IgD-negative memory B cell (primary cell): ENCODE measurements at regions not wholly inside any gene's neighbourhood (a gene's known extent, or its start where the extent isn't known, plus 50 kb on each side); places are given as distances from the start of the nearest gene placed in this dataset.

ENCODE experiments used
- H3K27ac Mint-ChIP-seq, 3 donors: one replicate each; pipeline ENCODE4 v1.8.0; 2020 to 2022; ENCODE audit warnings: mild to moderate bottlenecking in 3 of 3, mixed read lengths in 3 of 3, moderate library complexity in 1 of 3
- H3K27me3 Mint-ChIP-seq: one replicate; pipeline ENCODE4 v1.8.0; 2021; ENCODE audit warnings: mixed read lengths
- H3K36me3 Mint-ChIP-seq: one replicate; pipeline ENCODE4 v1.8.0; 2020; ENCODE audit warnings: mild to moderate bottlenecking, mixed read lengths
- H3K4me1 Mint-ChIP-seq, 3 donors: one replicate each; pipeline ENCODE4 v1.8.0; 2020 to 2022; ENCODE audit warnings: mixed read lengths in 3 of 3, mild to moderate bottlenecking in 1 of 3
- H3K4me3 Mint-ChIP-seq, 4 donors: one replicate each; pipeline ENCODE4 v1.8.0; 2020 to 2022; ENCODE audit warnings: mild to moderate bottlenecking in 4 of 4, mixed read lengths in 4 of 4, moderate library complexity in 3 of 4
- H3K9me3 Mint-ChIP-seq, 3 donors: one replicate each; pipeline ENCODE4 v1.8.0; 2020 to 2021; ENCODE audit warnings: mixed read lengths in 3 of 3, mild to moderate bottlenecking in 1 of 3

DNA sequence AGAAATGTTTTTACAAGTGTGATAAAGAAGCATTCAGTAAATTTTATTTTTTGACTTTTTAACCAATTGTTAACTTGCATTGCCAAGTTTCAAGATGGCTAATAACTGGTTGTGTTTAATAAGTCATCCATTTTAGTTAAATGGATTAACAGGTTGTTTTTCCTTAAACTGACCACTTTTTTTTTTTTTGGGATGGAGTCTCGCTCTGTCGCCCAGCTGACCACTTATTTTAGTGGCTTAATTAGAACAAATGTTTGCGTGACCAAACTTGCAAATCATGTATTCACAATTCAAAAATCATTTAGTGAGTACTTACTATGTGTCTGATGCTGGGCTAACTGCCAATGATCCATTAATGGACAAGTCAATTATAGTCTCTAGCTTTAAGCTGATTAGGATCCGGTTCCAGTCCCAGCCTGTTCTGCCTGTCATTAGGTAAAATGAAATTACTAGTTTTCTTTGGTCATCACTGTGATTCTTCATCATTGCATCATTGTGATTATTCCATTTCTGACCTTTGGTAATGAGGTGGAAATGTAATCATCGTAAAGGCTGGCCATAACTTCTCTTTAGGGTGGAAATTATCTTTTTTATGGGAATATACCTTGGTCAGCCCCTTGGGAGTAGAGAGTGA is 729.2 kb upstream of the MARCKS start:
- no peak overlapping the region for H3K27ac Mint-ChIP-seq
- H3K4me3 Mint-ChIP-seq = no peak overlapping the region
- no peaks in the 10 kb centered on the region for H3K9me3 Mint-ChIP-seq

DNA sequence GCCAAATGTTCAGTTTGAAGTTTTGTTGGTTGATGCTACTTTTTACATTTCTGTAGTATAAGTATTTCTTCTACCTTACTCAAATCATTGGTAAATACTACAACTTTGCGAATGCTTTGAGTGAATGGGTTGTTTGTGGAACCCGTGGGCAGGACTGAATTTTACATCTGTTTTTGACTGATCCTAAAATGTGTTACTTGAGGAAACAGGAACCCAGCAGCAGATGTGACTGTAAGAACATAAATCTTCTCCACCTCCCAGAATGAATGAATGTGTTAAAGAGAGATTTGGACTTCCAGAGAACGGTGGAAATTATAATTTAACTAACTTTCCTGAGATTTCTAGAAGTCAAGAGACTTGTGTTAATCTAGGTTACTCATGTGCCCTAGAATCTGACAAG is 728.5 kb upstream of the MARCKS start:
- H3K4me1 Mint-ChIP-seq = no peaks in the 10 kb centered on the region
- H3K27ac Mint-ChIP-seq = no peak overlapping the region
- H3K9me3 Mint-ChIP-seq = no peaks in the 10 kb centered on the region
- H3K36me3 Mint-ChIP-seq = no peaks in the 10 kb centered on the region
- H3K4me3 Mint-ChIP-seq = no peak overlapping the region
- H3K27me3 Mint-ChIP-seq = no peaks in the 10 kb centered on the region

More for the DNA sequence above, 729.2 kb upstream of the MARCKS start:
- Mint-ChIP-seq H3K27me3 (no peaks in the 10 kb centered on the region), H3K36me3 (no peaks in the 10 kb centered on the region), H3K4me1 (no peaks in the 10 kb centered on the region)

DNA sequence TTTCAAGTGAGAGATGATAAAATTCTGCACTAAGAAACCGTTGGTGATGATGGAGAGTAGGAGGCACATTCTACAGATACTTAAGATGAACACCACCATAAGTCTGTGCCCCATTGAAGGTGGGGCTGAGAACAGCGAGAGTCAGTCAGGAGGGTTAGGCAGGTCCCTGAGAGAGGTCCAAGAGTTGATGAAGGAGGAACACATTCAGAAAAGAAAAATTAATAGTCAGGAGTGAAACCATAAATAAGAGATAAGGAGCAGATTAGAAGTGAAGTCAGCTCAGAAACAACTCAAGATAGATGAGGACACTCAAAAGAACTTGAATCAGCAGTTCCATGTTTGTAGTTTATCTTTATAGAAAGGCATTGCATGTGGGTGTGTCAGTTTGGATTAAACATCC is 727.2 kb upstream of the MARCKS start:
- no peaks in the 10 kb centered on the region for H3K9me3 Mint-ChIP-seq
- H3K4me3 Mint-ChIP-seq = no peak overlapping the region
- no peaks in the 10 kb centered on the region for H3K4me1 Mint-ChIP-seq
- no peaks in the 10 kb centered on the region for H3K36me3 Mint-ChIP-seq
- H3K27me3 Mint-ChIP-seq = no peaks in the 10 kb centered on the region
- H3K27ac Mint-ChIP-seq = no peak overlapping the region

DNA sequence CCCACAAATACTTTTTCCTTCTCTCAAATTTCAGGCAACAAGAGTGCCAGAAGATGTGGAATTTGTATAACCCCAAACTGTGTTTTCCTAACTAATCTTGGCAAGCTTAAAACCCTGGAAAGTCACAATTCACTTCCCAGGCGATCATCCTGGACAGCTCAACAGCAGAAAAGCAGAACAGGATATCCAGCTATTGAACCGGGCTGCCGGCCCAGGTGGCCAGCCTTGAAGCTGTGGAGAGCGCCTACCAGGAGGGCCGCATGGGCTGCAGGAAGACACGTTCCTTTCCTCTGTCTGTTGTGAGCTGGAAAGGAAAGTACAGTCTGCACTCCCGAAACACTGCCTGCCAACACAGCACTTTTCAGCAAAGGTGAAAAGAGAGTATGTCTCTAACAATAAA is 719.7 kb upstream of the MARCKS start:
- no peak overlapping the region for H3K27ac Mint-ChIP-seq
- H3K36me3 Mint-ChIP-seq = no peaks in the 10 kb centered on the region
- H3K4me1 Mint-ChIP-seq = no peaks in the 10 kb centered on the region
- H3K27me3 Mint-ChIP-seq = no peaks in the 10 kb centered on the region
- no peak overlapping the region for H3K4me3 Mint-ChIP-seq
- H3K9me3 Mint-ChIP-seq = no peaks in the 10 kb centered on the region

DNA sequence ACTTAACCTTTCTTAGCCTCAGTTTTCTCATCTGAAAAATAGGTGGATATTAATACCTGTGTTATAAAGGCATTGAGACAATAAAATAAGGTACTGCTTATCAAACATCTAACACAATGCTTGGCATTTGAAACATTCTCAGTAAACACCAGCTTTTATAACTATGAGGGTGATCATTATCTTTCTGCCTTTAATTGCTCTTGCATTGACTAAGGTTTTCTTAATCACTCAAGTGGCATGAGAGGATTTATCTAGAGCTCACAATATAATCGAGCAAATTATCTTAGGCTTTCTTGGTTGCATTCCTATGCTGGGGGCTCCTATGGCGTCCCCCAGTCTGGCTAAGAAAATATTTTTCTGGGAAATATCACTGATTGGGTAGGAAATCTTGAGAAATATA is 716.4 kb upstream of the MARCKS start:
- no peaks in the 10 kb centered on the region for H3K4me1 Mint-ChIP-seq
- H3K9me3 Mint-ChIP-seq = no peaks in the 10 kb centered on the region
- H3K36me3 Mint-ChIP-seq = no peaks in the 10 kb centered on the region
- H3K27me3 Mint-ChIP-seq = peaks cover 2% of the 10 kb centered on the region
- no peak overlapping the region for H3K4me3 Mint-ChIP-seq
- no peak overlapping the region for H3K27ac Mint-ChIP-seq

DNA sequence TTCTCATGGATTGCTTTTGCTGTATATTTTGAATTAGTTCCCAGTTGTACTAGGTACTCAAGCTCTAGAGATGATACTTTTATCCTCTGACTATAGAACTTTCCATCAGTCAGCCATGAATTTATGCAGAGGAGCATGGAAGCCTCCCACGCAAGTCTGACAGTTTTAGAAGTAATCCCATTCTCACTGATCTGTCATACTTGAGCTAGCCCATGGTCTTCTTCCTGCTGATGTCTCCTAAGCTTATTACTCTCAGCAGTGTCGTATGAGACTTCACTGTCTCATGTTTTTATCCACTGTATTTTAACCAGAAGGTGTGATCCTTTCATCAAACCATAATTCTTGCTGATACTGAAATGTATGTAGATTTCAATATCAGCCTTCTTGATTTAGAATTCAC is 715.2 kb upstream of the MARCKS start:
- no peak overlapping the region for H3K4me3 Mint-ChIP-seq
- H3K4me1 Mint-ChIP-seq = no peaks in the 10 kb centered on the region
- H3K27ac Mint-ChIP-seq = no peak overlapping the region
- H3K27me3 Mint-ChIP-seq = peaks cover 2% of the 10 kb centered on the region
- H3K9me3 Mint-ChIP-seq = no peaks in the 10 kb centered on the region
- H3K36me3 Mint-ChIP-seq = no peaks in the 10 kb centered on the region

DNA sequence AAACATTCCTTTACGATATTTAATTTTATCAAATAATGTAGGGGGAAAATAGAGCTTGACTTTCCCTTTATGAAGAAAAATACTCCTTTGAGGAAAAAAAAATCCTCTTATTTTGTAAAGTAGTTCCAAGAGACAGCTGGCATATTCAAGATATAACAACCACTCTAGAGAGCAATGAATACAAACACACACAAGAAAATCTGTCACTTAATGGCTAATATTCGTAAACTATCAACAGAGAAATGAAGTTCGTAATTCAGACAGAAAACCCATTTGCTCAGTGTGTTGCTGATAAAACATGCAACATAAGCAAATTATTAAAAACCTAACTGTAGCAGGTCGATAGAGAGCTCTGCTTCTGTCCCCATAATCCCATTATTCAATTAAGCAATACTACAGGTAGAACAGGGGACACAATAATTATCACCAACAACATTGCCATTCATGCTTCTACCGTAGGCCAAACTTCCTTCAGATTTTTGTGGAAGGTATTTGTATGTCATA is 714.4 kb upstream of the MARCKS start:
- H3K27me3 Mint-ChIP-seq = peaks cover 2% of the 10 kb centered on the region

DNA sequence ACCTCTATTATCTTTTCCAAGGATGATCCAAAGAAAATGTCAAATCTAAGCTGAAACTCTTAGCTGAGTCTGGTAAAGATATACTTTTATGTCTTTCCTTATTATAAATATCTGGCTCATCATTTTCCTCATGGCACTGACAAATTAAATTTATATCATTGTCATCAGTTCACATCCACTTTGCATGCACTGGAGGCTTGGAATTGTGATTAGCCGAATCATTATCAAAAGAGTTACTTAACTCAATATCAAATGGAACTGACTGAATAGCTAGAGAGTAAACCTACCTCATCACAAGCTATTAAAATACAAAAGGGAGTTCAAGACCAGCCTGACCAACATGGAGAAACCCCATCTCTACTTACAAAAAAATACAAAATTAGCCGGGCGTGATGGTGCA is 713.9 kb upstream of the MARCKS start:
- Mint-ChIP-seq H3K27me3 (peaks cover 2% of the 10 kb centered on the region), H3K27ac (no peak overlapping the region), H3K4me3 (no peak overlapping the region), H3K4me1 (no peaks in the 10 kb centered on the region), H3K36me3 (no peaks in the 10 kb centered on the region), H3K9me3 (no peaks in the 10 kb centered on the region)

More for the DNA sequence above, 714.4 kb upstream of the MARCKS start:
- Mint-ChIP-seq H3K9me3 (no peaks in the 10 kb centered on the region), H3K27ac (no peak overlapping the region), H3K36me3 (no peaks in the 10 kb centered on the region), H3K4me3 (no peak overlapping the region), H3K4me1 (no peaks in the 10 kb centered on the region)

DNA sequence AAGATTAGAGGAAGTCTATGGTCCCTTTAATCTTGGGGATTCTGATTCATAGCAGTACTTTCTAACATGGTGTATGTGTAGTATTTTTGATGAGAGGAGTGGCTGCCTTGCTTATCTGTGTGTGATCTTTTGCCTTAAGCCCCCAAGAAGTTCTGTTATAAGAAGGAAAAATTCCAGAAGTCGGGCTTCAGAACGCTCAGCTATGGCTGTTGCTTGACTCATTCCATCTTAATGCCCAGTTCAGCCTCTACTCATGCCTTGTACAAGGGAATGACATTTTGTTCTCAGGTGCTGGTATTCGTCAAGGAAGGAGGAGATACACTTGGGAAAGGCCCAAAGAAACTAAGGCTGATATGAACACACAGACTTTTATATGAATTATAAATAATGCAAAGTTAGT is 713.0 kb upstream of the MARCKS start:
- Mint-ChIP-seq H3K27ac (no peak overlapping the region), H3K27me3 (peaks cover 2% of the 10 kb centered on the region), H3K4me3 (no peak overlapping the region), H3K36me3 (no peaks in the 10 kb centered on the region), H3K4me1 (no peaks in the 10 kb centered on the region), H3K9me3 (no peaks in the 10 kb centered on the region)

DNA sequence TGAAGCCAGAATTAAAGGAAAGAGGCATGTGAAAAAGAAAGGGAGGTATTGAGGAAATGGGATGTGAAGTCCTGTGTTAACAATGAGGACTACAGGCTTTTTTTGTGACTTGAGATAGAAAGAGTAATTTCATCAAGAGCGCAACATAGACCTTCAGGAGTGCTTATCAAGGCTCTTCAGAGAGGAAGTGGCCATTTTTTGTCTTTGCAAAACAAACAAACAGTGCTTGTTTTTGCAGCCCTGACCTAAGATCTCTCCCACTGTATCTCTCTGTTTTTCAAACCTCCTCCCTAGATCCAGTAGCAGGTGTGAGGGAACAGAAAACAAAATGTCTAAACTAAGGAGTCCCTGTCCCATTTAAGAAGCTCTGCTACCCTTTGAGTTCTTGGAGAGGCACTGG is 710.3 kb upstream of the MARCKS start:
- H3K9me3 Mint-ChIP-seq = peaks cover 0 to 2% (median 0%) of the 10 kb centered on the region in 3 donors

DNA sequence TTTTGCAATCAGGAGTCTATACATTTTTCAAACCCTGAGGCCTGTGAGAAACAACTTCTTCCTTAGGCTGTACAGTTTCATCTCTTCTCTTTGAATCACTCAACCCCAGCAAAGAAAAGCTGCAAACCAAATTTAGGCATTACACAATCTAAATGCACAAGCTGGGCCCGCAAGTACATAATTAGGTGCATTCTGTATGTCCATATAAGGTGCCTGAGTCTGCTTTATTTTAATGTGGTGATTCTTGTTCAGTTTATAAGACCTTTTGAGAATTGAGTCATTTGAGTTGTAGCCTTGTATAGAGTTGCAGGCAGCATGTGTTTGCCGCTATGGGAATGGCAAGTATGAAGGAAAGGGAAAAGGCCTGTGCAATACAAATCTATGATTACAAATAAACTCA is 709.6 kb upstream of the MARCKS start:
- Mint-ChIP-seq H3K4me1 (no peaks in the 10 kb centered on the region), H3K4me3 (no peak overlapping the region), H3K36me3 (no peaks in the 10 kb centered on the region), H3K9me3 (peaks cover 0 to 2% (median 0%) of the 10 kb centered on the region in 3 donors), H3K27me3 (peaks cover 2% of the 10 kb centered on the region), H3K27ac (no peak overlapping the region)

More for the DNA sequence above, 710.3 kb upstream of the MARCKS start:
- no peak overlapping the region for H3K27ac Mint-ChIP-seq
- H3K36me3 Mint-ChIP-seq = no peaks in the 10 kb centered on the region
- H3K4me3 Mint-ChIP-seq = no peak overlapping the region
- peaks cover 2% of the 10 kb centered on the region for H3K27me3 Mint-ChIP-seq
- H3K4me1 Mint-ChIP-seq = no peaks in the 10 kb centered on the region

DNA sequence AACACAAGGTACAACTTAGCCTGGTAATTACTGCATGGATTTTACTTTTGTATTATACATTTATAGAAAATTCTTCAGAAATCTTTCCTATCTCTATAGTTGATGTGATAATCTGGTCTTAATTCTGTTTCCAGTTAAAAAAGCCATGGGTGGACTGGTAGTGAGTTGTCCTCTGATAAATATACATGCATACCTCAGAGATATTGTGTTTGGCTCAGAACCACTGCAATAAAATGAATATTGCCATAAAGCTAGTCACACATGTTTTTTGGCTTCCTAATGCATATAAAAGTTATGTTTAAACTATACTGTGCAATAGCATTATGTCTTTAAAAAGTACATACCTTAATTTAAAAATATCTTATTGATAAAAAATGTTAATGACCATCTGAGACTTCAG is 708.6 kb upstream of the MARCKS start:
- H3K27me3 Mint-ChIP-seq = no peaks in the 10 kb centered on the region
- H3K4me1 Mint-ChIP-seq = no peaks in the 10 kb centered on the region
- peaks cover 0 to 2% (median 0%) of the 10 kb centered on the region in 3 donors for H3K9me3 Mint-ChIP-seq
- H3K27ac Mint-ChIP-seq = no peak overlapping the region
- no peaks in the 10 kb centered on the region for H3K36me3 Mint-ChIP-seq
- no peak overlapping the region for H3K4me3 Mint-ChIP-seq

DNA sequence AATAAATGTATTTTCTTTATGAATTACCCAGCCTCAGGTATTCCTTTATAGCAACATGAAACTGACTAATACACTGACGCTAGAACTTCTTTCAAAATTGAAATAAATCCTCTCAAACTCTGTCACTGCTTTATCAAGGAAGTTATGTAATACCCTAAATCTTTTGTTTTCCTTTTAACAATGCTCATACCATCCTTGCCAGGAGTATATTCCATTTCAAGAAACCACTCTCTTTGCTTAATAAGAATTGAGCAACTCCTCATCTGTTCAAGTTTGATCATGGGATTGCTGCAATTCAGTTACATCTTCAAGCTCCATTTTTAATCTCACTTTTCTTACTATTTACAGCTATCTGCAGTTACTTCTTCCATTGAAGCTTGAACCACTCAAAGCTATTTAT is 707.6 kb upstream of the MARCKS start:
- Mint-ChIP-seq H3K27me3 (no peaks in the 10 kb centered on the region), H3K36me3 (no peaks in the 10 kb centered on the region), H3K9me3 (peaks cover 0 to 2% (median 0%) of the 10 kb centered on the region in 3 donors), H3K4me3 (no peak overlapping the region), H3K27ac (no peak overlapping the region), H3K4me1 (no peaks in the 10 kb centered on the region)

DNA sequence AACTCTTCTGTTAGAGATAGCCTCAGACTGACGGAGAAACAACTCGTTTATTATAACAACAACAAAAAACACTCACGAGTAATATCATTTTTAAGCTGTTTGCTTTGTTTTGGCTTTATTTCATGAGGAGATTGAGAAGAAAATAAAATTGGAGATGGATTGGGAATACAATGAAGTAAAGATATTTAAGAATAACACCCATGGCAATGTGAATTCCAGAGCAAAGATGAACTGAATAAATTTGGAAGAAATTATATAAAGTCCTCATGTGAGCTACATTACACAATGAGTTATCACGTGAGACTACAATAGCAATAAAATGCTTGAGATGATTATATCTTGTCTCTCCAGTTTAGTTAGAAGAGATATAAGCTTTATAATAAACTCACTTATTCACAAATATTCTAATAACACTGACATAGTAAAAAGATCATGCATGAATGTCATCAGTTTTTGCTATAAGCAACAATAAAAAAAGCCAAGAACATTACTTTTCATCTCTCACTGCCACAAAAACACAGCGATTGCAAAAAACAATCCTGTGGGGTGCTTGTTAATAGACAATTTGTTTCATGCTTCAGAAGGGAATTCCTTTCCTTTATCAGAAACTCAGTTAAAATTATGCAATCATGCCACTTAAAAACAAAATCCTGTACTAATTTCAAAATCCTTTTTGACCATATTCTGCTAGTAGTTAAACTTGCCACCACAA is 696.7 kb upstream of the MARCKS start:
- no peaks in the 10 kb centered on the region for H3K36me3 Mint-ChIP-seq
- no peaks in the 10 kb centered on the region for H3K4me1 Mint-ChIP-seq
- H3K27me3 Mint-ChIP-seq = no peaks in the 10 kb centered on the region
- no peak overlapping the region for H3K4me3 Mint-ChIP-seq
- no peaks in the 10 kb centered on the region for H3K9me3 Mint-ChIP-seq
- no peak overlapping the region for H3K27ac Mint-ChIP-seq

DNA sequence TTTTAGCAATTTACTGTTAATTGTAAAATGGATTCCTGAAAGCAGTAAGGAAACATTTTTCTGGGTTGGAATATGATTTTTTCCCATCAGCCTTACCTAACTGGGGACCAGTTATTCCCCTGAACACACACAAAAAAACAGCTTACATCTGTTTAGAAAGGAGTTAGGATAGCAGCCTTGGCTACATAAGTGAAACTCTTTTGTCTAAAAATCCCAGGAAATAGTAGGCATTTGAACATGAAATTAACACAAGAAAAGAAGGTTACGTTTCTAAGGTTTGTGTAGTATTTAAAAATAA is 696.2 kb upstream of the MARCKS start:
- no peaks in the 10 kb centered on the region for H3K9me3 Mint-ChIP-seq
- no peaks in the 10 kb centered on the region for H3K4me1 Mint-ChIP-seq
- H3K4me3 Mint-ChIP-seq = no peak overlapping the region
- H3K27ac Mint-ChIP-seq = no peak overlapping the region
- H3K36me3 Mint-ChIP-seq = no peaks in the 10 kb centered on the region
- no peaks in the 10 kb centered on the region for H3K27me3 Mint-ChIP-seq

DNA sequence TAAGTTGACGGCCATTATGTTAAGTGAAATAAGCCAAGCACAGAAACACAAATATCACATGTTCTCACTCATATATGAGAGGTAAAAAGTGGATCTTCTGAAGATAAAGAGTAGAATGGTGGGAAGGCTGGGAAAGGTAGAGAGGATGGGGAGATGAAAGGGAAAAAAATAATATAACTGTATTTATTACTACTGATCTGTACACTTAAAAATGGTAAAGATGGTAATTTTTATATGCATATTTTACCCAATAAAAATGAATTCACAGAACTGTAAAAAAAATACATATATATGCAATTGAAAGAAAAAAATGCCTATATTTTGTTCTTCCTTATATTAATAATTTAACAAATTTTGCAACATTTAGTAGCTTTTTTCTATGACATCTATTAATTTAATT is 694.4 kb upstream of the MARCKS start:
- no peaks in the 10 kb centered on the region for H3K4me1 Mint-ChIP-seq
- H3K27ac Mint-ChIP-seq = no peak overlapping the region
- no peaks in the 10 kb centered on the region for H3K9me3 Mint-ChIP-seq
- H3K36me3 Mint-ChIP-seq = no peaks in the 10 kb centered on the region
- H3K4me3 Mint-ChIP-seq = no peak overlapping the region
- no peaks in the 10 kb centered on the region for H3K27me3 Mint-ChIP-seq
